Sigmoid colon (tissue), 6 donors: ENCODE measurements at regions not wholly inside any gene's neighbourhood (a gene's known extent, or its start where the extent isn't known, plus 50 kb on each side); places are given as distances from the start of the nearest gene placed in this dataset.
A peak's percentile ranks its signal among the peaks of the same experiment; 100 is the strongest.

ENCODE experiments used
- DNase-seq: peaks from one replicate; pipeline ENCODE4 v3.0.0-alpha.2; 2019
- H3K27ac ChIP-seq, 4 donors: fragments of 200-600 bp; sonication (generic); one replicate each; pipeline ENCODE4 v1.5.1; 2016 to 2019; ENCODE audit warnings: mild to moderate bottlenecking in 1 of 4
- H3K27me3 ChIP-seq, 3 donors: fragments of 200-600 bp; sonication (generic); one replicate each; pipeline ENCODE4 v1.5.1; 2019; ENCODE audit warnings: mild to moderate bottlenecking in 1 of 3
- H3K36me3 ChIP-seq, 4 donors: fragments of 200-600 bp; sonication (generic); one replicate each; pipeline ENCODE4 v1.5.1; 2016 to 2019
- H3K4me1 ChIP-seq, 4 donors: fragments of 200-600 bp; sonication (generic); one replicate each; pipeline ENCODE4 v1.5.1; 2017 to 2019
- H3K4me3 ChIP-seq, 4 donors: fragments of 200-600 bp; sonication (generic); one replicate each; pipeline ENCODE4 v1.5.1; 2017 to 2019; ENCODE audit warnings: mild to moderate bottlenecking in 2 of 4, moderate library complexity in 1 of 4
- H3K9me3 ChIP-seq, 4 donors: fragments of 200-600 bp in 3 of 4; sonication (generic) in 3 of 4; one replicate each; pipeline versions ENCODE4 v1.5.1 to v1.6.1; 2013 to 2019
- CTCF ChIP-seq, 4 experiments: fragments of 450-650 bp in 3 of 4; fragments of 200-600 bp in 1 of 4; IDR thresholded peaks; one replicate each; pipeline ENCODE4 v1.5.1; 2016 to 2019; ENCODE audit warnings: antibody characterized with exemption in 4 of 4, mild to moderate bottlenecking in 3 of 4, moderate library complexity in 2 of 4
- EP300 ChIP-seq, 4 donors: sonication (generic); formaldehyde crosslinking; IDR thresholded peaks; one replicate each; pipeline ENCODE4 v1.6.1; 2017; ENCODE audit warnings: antibody characterized with exemption in 4 of 4
- POLR2A ChIP-seq, 2 donors: fragments of 450-650 bp; IDR thresholded peaks; one replicate each; pipeline ENCODE4 v1.6.1; 2016; ENCODE audit warnings: antibody characterized with exemption in 2 of 2, mild to moderate bottlenecking in 2 of 2, moderate library complexity in 2 of 2
- POLR2AphosphoS5 ChIP-seq, 4 donors: sonication (generic); formaldehyde crosslinking; IDR thresholded peaks; one replicate each; pipeline ENCODE4 v1.6.1; 2017; ENCODE audit warnings: antibody characterized with exemption in 4 of 4
- WGBS, 2 donors: extraction: QIAGEN DNeasy Blood & Tissue Kit; methylation state at CpG; one replicate each; pipeline ENCODE4 v1.1.7; 2013; 5-methylcytosine and 5-hydroxymethylcytosine counted together
- intact Hi-C: fragments of 100-400 bp; cut with DNase I; formaldehyde crosslinking; loops from one replicate; pipeline ENCODE4 v1.15.1; 2023
- donor health status: healthy with polysubstance abuse.
- donor health status: healthy.

GRCh38 chrX:30504309-30504708 is 73.3 kb downstream of the TASL start:
- Histone ChIP-seq H3K4me1 (no peaks in the 10 kb centered on the region), H3K9me3 (no peaks in the 10 kb centered on the region), H3K27me3 (no peaks in the 10 kb centered on the region), H3K27ac (no peak overlapping the region), H3K36me3 (no peaks in the 10 kb centered on the region), H3K4me3 (no peak overlapping the region)
- intact Hi-C loops, result no loop called here
- TF ChIP-seq CTCF (IDR thresholded peaks at IDR 0.05) (peak in 1 of 4 experiments; percentile 24), EP300 (IDR thresholded peaks at IDR 0.05) (no peak)
- WGBS, 2 donors, result 1% methylated on average over 2 of the region's 2 CpGs
- no peak for DNase-seq

GRCh38 chrX:30495468-30495867 is 82.1 kb downstream of the TASL start:
- H3K27me3 ChIP-seq, result no peaks in the 10 kb centered on the region
- no peaks in the 10 kb centered on the region for H3K4me1 ChIP-seq
- H3K9me3 ChIP-seq, result no peaks in the 10 kb centered on the region
- 70 to 88% methylated on average over 1 of the region's 1 CpG for WGBS, 2 donors
- no peak overlapping the region for H3K27ac ChIP-seq
- intact Hi-C loops, result no loop called here
- no peak for DNase-seq
- H3K36me3 ChIP-seq, result no peaks in the 10 kb centered on the region
- TF ChIP-seq CTCF (IDR thresholded peaks at IDR 0.05) (no peak), POLR2A (IDR thresholded peaks at IDR 0.05) (no peak), POLR2AphosphoS5 (IDR thresholded peaks at IDR 0.05) (no peak)
- no peak overlapping the region for H3K4me3 ChIP-seq

- H3K4me3 ChIP-seq, result no peak overlapping the region
- no peaks in the 10 kb centered on the region for H3K4me1 ChIP-seq
- TF ChIP-seq POLR2A (IDR thresholded peaks at IDR 0.05), result no peak
- TF ChIP-seq EP300 (IDR thresholded peaks at IDR 0.05), result no peak
- no peak for TF ChIP-seq CTCF (IDR thresholded peaks at IDR 0.05)
- no peak for TF ChIP-seq POLR2AphosphoS5 (IDR thresholded peaks at IDR 0.05)
- H3K36me3 ChIP-seq, result no peaks in the 10 kb centered on the region
- intact Hi-C loops, result no loop called here
- no peaks in the 10 kb centered on the region for H3K27me3 ChIP-seq
- WGBS, 2 donors, result 70 to 85% methylated on average over 1 of the region's 1 CpG
- H3K27ac ChIP-seq, result no peak overlapping the region
- DNase-seq, result no peak
- H3K9me3 ChIP-seq, result no peaks in the 10 kb centered on the region
Observed at GRCh38 chrX:30493348-30493747, 84.2 kb downstream of the TASL start.

- H3K27me3 ChIP-seq, result no peaks in the 10 kb centered on the region
- H3K27ac ChIP-seq, result no peak overlapping the region
- intact Hi-C loops, result no loop called here
- no peaks in the 10 kb centered on the region for H3K9me3 ChIP-seq
- WGBS, 2 donors, result 84 to 93% methylated on average over 2 of the region's 2 CpGs
- no peaks in the 10 kb centered on the region for H3K36me3 ChIP-seq
- TF ChIP-seq POLR2AphosphoS5 (IDR thresholded peaks at IDR 0.05), result no peak
- TF ChIP-seq CTCF (IDR thresholded peaks at IDR 0.05), result no peak
- TF ChIP-seq EP300 (IDR thresholded peaks at IDR 0.05), result no peak
- TF ChIP-seq POLR2A (IDR thresholded peaks at IDR 0.05), result no peak
- no peak overlapping the region for H3K4me3 ChIP-seq
- no peaks in the 10 kb centered on the region for H3K4me1 ChIP-seq
- DNase-seq, result no peak
Observed at GRCh38 chrX:30489323-30489722, 88.2 kb downstream of the TASL start.

GRCh38 chrX:30488092-30488491 is 89.5 kb downstream of the TASL start:
- intact Hi-C loops, result no loop called here
- DNase-seq, result no peak
- Histone ChIP-seq H3K36me3 (no peaks in the 10 kb centered on the region), H3K27me3 (no peaks in the 10 kb centered on the region), H3K27ac (no peak overlapping the region), H3K9me3 (no peaks in the 10 kb centered on the region), H3K4me3 (no peak overlapping the region), H3K4me1 (no peaks in the 10 kb centered on the region)
- TF ChIP-seq POLR2AphosphoS5 (IDR thresholded peaks at IDR 0.05), result no peak
- TF ChIP-seq CTCF (IDR thresholded peaks at IDR 0.05), result no peak
- TF ChIP-seq EP300 (IDR thresholded peaks at IDR 0.05), result no peak
- TF ChIP-seq POLR2A (IDR thresholded peaks at IDR 0.05), result no peak
- WGBS, 2 donors, result 42 to 45% methylated on average over 3 of the region's 3 CpGs
